NB4 (cell line): ENCODE measurements at regions not wholly inside any gene's neighbourhood (a gene's known extent, or its start where the extent isn't known, plus 50 kb on each side); places are given as distances from the start of the nearest gene placed in this dataset.

Source experiments
- CTCF ChIP-seq: IDR thresholded peaks from one replicate; pipeline ENCODE4 v1.5.1; 2012; ENCODE audit warnings: low read depth, low read length
- MAX ChIP-seq: IDR thresholded peaks from 2 replicates; pipeline ENCODE4 v1.6.1; 2011; ENCODE audit warnings: low read depth, low read length
- MYC ChIP-seq: IDR thresholded peaks from 2 replicates; pipeline ENCODE4 v1.6.1; 2011; ENCODE audit warnings: low read depth, low read length
- POLR2A ChIP-seq: IDR thresholded peaks from 2 replicates; pipeline ENCODE4 v1.6.1; 2011; ENCODE audit warnings: mild to moderate bottlenecking; ENCODE audit not compliant: insufficient read length; ENCODE audit errors: extremely low read depth

GRCh38 chrX:31007321-31007720 lies 64.5 kb downstream of the FTHL17 start:
- TF ChIP-seq POLR2A = no peak
- TF ChIP-seq CTCF = no peak
- TF ChIP-seq MAX = no peak
- TF ChIP-seq MYC = no peak
